MG63 (cell line): ENCODE measurements at regions not wholly inside any gene's neighbourhood (a gene's known extent, or its start where the extent isn't known, plus 50 kb on each side); places are given as distances from the start of the nearest gene placed in this dataset.

Experiments
- DNase-seq: peaks from one replicate; pipeline ENCODE4 v3.0.0-alpha.2; 2020
- H3K27me3 ChIP-seq: fragments of 250-450 bp; sonication (Bioruptor Pico); 2 replicates; pipeline ENCODE4 v1.5.1; 2020; ENCODE audit warnings: mild to moderate bottlenecking, moderate library complexity
- H3K36me3 ChIP-seq: fragments of 250-450 bp; sonication (Bioruptor Pico); 2 replicates; pipeline ENCODE4 v1.5.1; 2020; ENCODE audit warnings: mild to moderate bottlenecking, moderate library complexity
- H3K4me3 ChIP-seq: fragments of 250-450 bp; sonication (Bioruptor Pico); 2 replicates; pipeline ENCODE4 v1.5.1; 2020; ENCODE audit warnings: mild to moderate bottlenecking, moderate library complexity
- H3K9me3 ChIP-seq: fragments of 250-450 bp; sonication (Bioruptor Pico); 2 replicates; pipeline ENCODE4 v1.5.1; 2020; ENCODE audit warnings: mild to moderate bottlenecking, moderate library complexity

GRCh38 chr1:29648798-29649188, 412.5 kb downstream of the PTPRU start:
- no peaks in the 10 kb centered on the region for H3K9me3 ChIP-seq
- no peaks in the 10 kb centered on the region for H3K27me3 ChIP-seq
- H3K36me3 ChIP-seq = no peaks in the 10 kb centered on the region
- H3K4me3 ChIP-seq = no peak overlapping the region
- DNase-seq = no peak

DNA sequence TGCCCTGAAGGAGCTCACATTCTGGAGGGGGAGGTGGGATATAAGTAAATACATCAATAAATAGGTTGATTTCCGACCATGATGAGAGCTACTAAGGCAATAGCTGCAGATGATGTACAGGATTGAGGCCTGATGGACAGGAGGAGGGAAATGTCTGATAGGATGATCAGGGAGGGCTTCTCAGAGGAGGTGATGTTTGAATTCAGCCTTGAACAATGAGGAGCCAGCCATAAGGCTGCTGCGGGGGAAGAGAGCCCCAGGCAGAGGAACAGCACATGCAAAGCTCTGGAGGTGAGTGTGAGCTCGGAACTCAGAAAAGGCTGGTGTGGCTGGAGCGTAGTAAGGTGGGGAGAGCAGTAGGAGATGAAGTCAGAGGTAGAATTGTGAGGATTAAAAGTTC, 411.7 kb downstream of the PTPRU start:
- Histone ChIP-seq H3K36me3 (no peaks in the 10 kb centered on the region), H3K4me3 (no peak overlapping the region), H3K27me3 (no peaks in the 10 kb centered on the region), H3K9me3 (no peaks in the 10 kb centered on the region)
- DNase-seq = no peak

GRCh38 chr1:29647581-29647980, 411.3 kb downstream of the PTPRU start:
- no peaks in the 10 kb centered on the region for H3K27me3 ChIP-seq
- H3K4me3 ChIP-seq = no peak overlapping the region
- DNase-seq = no peak
- H3K36me3 ChIP-seq = no peaks in the 10 kb centered on the region
- no peaks in the 10 kb centered on the region for H3K9me3 ChIP-seq

DNA sequence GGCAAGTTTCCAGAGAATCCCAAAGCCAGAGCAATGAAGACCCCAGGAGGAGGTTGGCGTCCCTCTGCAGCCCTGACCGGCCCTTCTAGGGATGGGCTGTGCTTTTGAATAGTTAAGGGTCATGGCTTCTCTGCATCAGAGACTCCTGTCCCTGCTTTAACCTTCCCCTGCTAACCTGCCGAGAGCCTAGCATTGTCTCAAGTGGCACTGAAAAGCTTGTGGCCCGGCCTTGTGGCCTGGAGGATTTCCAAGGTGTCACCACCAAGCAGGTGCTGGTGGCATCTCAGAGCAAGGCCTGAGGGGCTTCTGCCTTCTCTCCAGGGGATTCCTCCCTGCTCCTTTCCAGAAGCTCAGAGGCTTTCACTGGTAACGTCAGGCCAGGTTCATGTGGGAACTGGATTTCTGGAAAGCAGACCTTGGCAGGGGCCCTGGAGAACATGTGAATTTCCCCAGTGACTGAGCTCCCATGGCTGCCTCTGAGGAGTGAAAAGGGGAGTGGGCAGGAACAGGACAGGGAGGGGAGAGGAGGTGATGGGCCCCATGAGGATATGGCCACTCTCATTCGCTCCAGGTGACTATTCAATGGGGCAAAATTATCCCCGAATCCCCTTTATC, 409.9 kb downstream of the PTPRU start:
- Histone ChIP-seq H3K4me3 (no peak overlapping the region), H3K36me3 (no peaks in the 10 kb centered on the region), H3K9me3 (no peaks in the 10 kb centered on the region), H3K27me3 (no peaks in the 10 kb centered on the region)
- no peak for DNase-seq

DNA sequence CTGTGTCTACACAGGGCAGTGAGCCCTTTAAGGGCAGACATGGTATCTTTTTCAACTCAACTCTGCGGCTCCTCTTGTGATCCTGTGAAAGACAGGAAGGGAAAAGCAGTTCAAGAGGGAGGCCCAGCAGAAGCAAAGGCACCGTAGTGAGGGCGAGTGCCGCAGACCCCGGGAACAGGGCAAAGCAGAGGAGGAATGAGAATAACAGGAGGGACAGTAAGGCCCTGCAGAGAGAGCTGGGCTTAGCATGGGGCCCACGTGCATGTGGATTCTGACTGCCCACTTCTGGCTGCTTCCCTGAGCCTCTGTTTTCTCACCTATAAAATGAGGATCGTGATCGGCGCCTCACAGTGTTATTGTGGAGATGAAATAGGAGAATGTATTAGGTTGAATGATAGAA, 409.3 kb downstream of the PTPRU start:
- Histone ChIP-seq H3K36me3 (no peaks in the 10 kb centered on the region), H3K4me3 (no peak overlapping the region), H3K27me3 (no peaks in the 10 kb centered on the region), H3K9me3 (no peaks in the 10 kb centered on the region)
- DNase-seq = no peak

- H3K27me3 ChIP-seq = no peaks in the 10 kb centered on the region
- no peak for DNase-seq
- no peaks in the 10 kb centered on the region for H3K36me3 ChIP-seq
- H3K4me3 ChIP-seq = no peak overlapping the region
- H3K9me3 ChIP-seq = no peaks in the 10 kb centered on the region
Measured at GRCh38 chr1:29644812-29645211, 408.5 kb downstream of the PTPRU start.

DNA sequence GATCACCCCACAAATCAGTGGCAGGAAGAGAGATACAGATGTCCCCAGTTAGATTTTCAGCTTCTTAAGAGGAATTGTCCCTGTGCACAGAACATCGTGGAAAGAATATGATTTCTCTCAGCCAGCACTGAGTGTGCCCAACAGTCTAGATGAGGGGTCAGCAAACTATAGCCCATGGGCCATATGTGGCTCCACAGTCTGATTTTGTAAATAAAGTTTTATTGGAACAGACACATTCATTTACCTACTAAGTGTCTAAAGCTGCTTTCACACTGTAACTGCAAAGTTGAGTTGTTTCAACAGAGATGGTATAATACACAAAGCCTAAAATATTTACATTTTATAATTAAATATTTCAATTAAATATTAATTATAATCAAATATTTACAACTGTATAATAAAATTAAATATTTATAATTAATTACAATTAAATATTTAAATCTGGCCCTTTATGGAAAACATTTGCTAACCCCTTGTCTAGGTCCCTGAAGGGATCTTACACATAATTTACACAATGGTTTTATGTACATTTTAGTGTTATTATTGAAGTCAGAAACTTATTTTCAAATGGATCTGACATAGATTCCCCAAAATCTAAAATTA, 407.6 kb downstream of the PTPRU start:
- H3K36me3 ChIP-seq = no peaks in the 10 kb centered on the region
- H3K4me3 ChIP-seq = no peak overlapping the region
- no peaks in the 10 kb centered on the region for H3K9me3 ChIP-seq
- no peaks in the 10 kb centered on the region for H3K27me3 ChIP-seq
- no peak for DNase-seq

DNA sequence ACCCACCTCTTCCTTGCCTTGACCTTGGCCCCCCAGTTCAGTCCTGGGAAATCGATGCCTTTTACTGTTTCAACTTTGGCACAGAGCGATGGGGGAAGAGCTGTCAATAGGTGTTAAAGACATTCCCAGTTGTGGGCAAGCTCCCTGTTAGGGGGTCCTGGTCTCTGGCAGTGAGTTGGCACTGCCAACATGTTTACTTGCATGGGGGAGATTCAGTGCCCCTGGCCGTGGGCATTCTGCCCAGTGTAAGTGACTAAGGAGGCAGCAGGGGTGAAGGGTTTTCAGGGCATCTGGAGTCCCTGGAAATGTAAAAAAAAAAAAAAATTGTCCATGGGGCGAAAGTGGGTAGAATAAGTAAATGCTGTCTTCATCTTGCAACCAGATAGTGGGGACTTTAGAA, 407.0 kb downstream of the PTPRU start:
- DNase-seq = no peak

GRCh38 chr1:29642519-29642918, 406.2 kb downstream of the PTPRU start:
- Histone ChIP-seq H3K27me3 (no peaks in the 10 kb centered on the region), H3K36me3 (no peaks in the 10 kb centered on the region), H3K4me3 (no peak overlapping the region), H3K9me3 (no peaks in the 10 kb centered on the region)
- no peak for DNase-seq

More for the DNA sequence above, 407.0 kb downstream of the PTPRU start:
- H3K9me3 ChIP-seq = no peaks in the 10 kb centered on the region
- H3K27me3 ChIP-seq = no peaks in the 10 kb centered on the region
- no peak overlapping the region for H3K4me3 ChIP-seq
- H3K36me3 ChIP-seq = no peaks in the 10 kb centered on the region

DNA sequence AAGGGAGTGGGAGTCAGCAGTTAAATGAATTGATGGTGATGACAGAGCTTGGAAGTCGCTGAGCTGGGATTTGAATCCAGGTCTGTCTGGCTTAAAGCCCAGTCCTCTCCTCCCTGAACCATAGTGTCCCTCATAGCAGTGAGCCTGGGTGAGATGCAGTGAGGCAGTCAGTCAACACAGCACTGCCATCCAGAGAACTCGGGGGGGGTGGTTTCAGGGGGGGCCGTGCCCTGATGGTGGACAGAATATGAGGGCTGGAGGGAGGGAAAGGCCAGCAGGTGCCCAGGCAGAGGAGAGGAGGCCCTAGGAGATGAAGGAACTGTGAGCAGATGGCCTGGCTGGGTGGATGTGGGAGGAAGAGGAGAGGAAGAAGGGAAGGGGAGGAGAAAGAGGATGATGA, 405.6 kb downstream of the PTPRU start:
- H3K4me3 ChIP-seq = no peak overlapping the region
- H3K36me3 ChIP-seq = no peaks in the 10 kb centered on the region
- no peaks in the 10 kb centered on the region for H3K9me3 ChIP-seq
- H3K27me3 ChIP-seq = no peaks in the 10 kb centered on the region
- no peak for DNase-seq

GRCh38 chr1:29640428-29640785, 404.1 kb downstream of the PTPRU start:
- DNase-seq = no peak
- no peak overlapping the region for H3K4me3 ChIP-seq

GRCh38 chr1:29639741-29640427, 403.6 kb downstream of the PTPRU start:
- Histone ChIP-seq H3K9me3 (no peaks in the 10 kb centered on the region), H3K27me3 (no peaks in the 10 kb centered on the region), H3K36me3 (no peaks in the 10 kb centered on the region), H3K4me3 (no peak overlapping the region)
- DNase-seq = peak; percentile 75

More at GRCh38 chr1:29640428-29640785, 404.1 kb downstream of the PTPRU start:
- Histone ChIP-seq H3K36me3 (no peaks in the 10 kb centered on the region), H3K27me3 (no peaks in the 10 kb centered on the region), H3K9me3 (no peaks in the 10 kb centered on the region)

- Histone ChIP-seq H3K36me3 (no peaks in the 10 kb centered on the region), H3K9me3 (no peaks in the 10 kb centered on the region), H3K27me3 (no peaks in the 10 kb centered on the region), H3K4me3 (no peak overlapping the region)
- DNase-seq = no peak
Measured at GRCh38 chr1:29639156-29639736, 402.9 kb downstream of the PTPRU start.

- no peak for DNase-seq
- no peaks in the 10 kb centered on the region for H3K36me3 ChIP-seq
- no peak overlapping the region for H3K4me3 ChIP-seq
- H3K27me3 ChIP-seq = no peaks in the 10 kb centered on the region
- H3K9me3 ChIP-seq = no peaks in the 10 kb centered on the region
Measured at GRCh38 chr1:29638281-29638680, 402.0 kb downstream of the PTPRU start.

DNA sequence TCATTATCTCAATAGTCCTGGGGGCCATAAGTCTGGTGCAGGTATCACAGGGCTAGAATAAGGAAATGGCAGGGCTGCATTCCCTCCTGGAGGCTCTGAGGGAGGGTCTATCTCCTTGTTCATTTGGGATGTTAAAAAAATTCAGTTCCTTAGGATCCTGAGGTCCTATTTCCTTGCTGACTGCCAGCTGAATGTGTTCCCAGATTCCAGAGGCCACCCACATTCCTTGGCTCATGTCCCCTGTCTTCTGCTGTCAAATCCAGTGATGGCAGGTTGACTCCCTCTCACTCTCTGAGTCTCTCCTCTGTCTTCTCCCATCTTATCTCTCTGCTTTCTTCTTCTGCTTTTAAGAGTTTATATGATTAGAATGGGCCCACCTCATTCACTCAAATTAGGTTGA, 400.6 kb downstream of the PTPRU start:
- Histone ChIP-seq H3K36me3 (no peaks in the 10 kb centered on the region), H3K27me3 (no peaks in the 10 kb centered on the region), H3K9me3 (no peaks in the 10 kb centered on the region), H3K4me3 (no peak overlapping the region)
- peak; percentile 21 for DNase-seq

GRCh38 chr1:29635501-29636263, 399.4 kb downstream of the PTPRU start:
- Histone ChIP-seq H3K27me3 (no peaks in the 10 kb centered on the region), H3K4me3 (no peak overlapping the region), H3K36me3 (no peaks in the 10 kb centered on the region), H3K9me3 (no peaks in the 10 kb centered on the region)
- DNase-seq = no peak

GRCh38 chr1:29634746-29635335, 398.5 kb downstream of the PTPRU start:
- Histone ChIP-seq H3K36me3 (no peaks in the 10 kb centered on the region), H3K27me3 (no peaks in the 10 kb centered on the region), H3K9me3 (no peaks in the 10 kb centered on the region), H3K4me3 (no peak overlapping the region)
- no peak for DNase-seq
